ENCODE measurements at regions not wholly inside any gene's neighbourhood (a gene's known extent, or its start where the extent isn't known, plus 50 kb on each side); places are given as distances from the start of the nearest gene placed in this dataset.
"Not testable (repeated sequence)": the region's sequence is repeated elsewhere in the genome, so short reads cannot be mapped to it uniquely, and the experiment has no call there.

DNA sequence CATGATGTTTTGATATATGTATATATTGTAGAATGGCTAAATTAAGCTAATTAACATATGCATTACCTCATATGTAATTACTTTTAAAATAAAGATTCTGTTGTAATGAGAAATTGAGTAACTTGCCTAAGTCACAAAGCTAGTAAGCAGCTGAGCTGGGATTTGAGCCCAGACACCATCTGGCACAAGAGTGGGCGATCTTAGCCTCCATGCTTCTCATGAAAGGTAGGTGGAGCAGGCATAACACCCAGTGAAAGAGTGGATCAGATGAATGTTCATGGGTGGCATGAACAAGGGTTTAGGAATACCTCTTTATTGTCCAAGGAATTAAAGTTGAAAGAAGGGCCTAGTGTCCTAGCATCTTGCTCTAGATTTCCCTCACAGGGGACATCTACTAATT is 365.4 kb downstream of the TFAP2B start:
- no peak overlapping the region for H3K4me2 ChIP-seq (ENCODE audit: low read length)
- no peak overlapping the region for H3K9ac ChIP-seq

DNA sequence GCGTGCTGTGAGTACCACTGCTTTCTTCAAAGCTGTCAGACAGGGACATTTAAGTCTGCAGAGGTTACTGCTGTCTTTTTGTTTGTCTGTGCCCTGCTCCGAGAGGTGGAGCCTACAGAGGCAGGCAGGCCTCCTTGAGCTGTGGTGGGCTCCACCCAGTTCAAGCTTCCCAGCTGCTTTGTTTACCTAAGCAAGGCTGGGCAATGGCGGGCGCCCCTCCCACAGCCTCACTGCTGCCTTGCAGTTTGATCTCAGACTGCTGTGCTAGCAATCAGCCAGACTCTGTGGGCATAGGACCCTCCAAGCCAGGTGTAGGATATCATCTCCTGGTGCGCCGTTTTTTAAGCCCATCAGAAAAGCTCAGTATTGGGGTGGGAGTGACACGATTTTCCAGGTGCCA is 374.5 kb downstream of the TFAP2B start:
- H3K9me3 ChIP-seq (ENCODE audit: control insufficient read depth, low read length); H3K79me2 ChIP-seq; H3K4me2 ChIP-seq (ENCODE audit: low read length); H3K4me1 ChIP-seq; H3K9ac ChIP-seq; H3K27ac ChIP-seq; H2AFZ ChIP-seq; H3K4me3 ChIP-seq (ENCODE audit: low read depth, low read length); H3K36me3 ChIP-seq (ENCODE audit: control insufficient read depth, insufficient read depth, low read length); H3K27me3 ChIP-seq (ENCODE audit: control insufficient read depth, insufficient read depth, low read length): not testable (repeated sequence)

More for the DNA sequence above, 365.4 kb downstream of the TFAP2B start:
- H3K27me3 ChIP-seq (ENCODE audit: control insufficient read depth, insufficient read depth, low read length), result no peaks in the 10 kb centered on the region
- H3K36me3 ChIP-seq (ENCODE audit: control insufficient read depth, insufficient read depth, low read length), result no peaks in the 10 kb centered on the region
- H2AFZ ChIP-seq, result no peak overlapping the region
- no peaks in the 10 kb centered on the region for H3K79me2 ChIP-seq
- TF ChIP-seq, protein P1, sequence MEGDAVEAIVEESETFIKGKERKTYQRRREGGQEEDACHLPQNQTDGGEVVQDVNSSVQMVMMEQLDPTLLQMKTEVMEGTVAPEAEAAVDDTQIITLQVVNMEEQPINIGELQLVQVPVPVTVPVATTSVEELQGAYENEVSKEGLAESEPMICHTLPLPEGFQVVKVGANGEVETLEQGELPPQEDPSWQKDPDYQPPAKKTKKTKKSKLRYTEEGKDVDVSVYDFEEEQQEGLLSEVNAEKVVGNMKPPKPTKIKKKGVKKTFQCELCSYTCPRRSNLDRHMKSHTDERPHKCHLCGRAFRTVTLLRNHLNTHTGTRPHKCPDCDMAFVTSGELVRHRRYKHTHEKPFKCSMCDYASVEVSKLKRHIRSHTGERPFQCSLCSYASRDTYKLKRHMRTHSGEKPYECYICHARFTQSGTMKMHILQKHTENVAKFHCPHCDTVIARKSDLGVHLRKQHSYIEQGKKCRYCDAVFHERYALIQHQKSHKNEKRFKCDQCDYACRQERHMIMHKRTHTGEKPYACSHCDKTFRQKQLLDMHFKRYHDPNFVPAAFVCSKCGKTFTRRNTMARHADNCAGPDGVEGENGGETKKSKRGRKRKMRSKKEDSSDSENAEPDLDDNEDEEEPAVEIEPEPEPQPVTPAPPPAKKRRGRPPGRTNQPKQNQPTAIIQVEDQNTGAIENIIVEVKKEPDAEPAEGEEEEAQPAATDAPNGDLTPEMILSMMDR (IDR thresholded peaks at IDR 0.05), result no peak
- no peaks in the 10 kb centered on the region for H3K9me3 ChIP-seq (ENCODE audit: control insufficient read depth, low read length)
- no peak overlapping the region for H3K4me3 ChIP-seq (ENCODE audit: low read depth, low read length)
- no peak overlapping the region for H3K27ac ChIP-seq
- no peaks in the 10 kb centered on the region for H3K4me1 ChIP-seq

DNA sequence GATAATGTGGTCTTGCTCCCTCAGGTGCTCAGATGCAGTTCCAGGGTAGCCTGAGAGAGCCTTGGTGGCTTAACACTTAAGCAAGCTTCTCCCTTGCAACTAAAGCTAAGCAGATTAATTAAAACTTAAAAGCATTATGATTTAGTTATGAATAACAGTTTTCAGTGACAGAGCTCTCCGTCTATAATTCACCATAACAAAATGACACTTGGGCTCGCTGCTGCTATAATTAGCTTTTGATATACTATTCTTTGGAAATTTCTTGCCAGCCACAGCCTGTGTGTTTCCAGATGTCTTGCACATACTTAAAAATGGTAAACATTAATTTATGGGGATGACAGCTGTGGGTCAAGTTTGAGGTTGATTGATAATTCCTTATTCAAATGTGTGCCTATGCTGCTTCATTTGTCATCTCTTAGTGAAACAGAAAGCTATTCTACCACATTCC is 380.5 kb downstream of the TFAP2B start:
- no peak overlapping the region for H2AFZ ChIP-seq
- H3K79me2 ChIP-seq, result no peaks in the 10 kb centered on the region
- no peak overlapping the region for H3K27ac ChIP-seq
- no peak overlapping the region for H3K4me3 ChIP-seq (ENCODE audit: low read depth, low read length)
- H3K36me3 ChIP-seq (ENCODE audit: control insufficient read depth, insufficient read depth, low read length), result no peaks in the 10 kb centered on the region
- H3K9ac ChIP-seq, result no peak overlapping the region
- no peaks in the 10 kb centered on the region for H3K9me3 ChIP-seq (ENCODE audit: control insufficient read depth, low read length)
- H3K27me3 ChIP-seq (ENCODE audit: control insufficient read depth, insufficient read depth, low read length), result no peaks in the 10 kb centered on the region
- no peak overlapping the region for H3K4me2 ChIP-seq (ENCODE audit: low read length)
- TF ChIP-seq, protein P1 (IDR thresholded peaks at IDR 0.05), result no peak
- H3K4me1 ChIP-seq, result no peaks in the 10 kb centered on the region

DNA sequence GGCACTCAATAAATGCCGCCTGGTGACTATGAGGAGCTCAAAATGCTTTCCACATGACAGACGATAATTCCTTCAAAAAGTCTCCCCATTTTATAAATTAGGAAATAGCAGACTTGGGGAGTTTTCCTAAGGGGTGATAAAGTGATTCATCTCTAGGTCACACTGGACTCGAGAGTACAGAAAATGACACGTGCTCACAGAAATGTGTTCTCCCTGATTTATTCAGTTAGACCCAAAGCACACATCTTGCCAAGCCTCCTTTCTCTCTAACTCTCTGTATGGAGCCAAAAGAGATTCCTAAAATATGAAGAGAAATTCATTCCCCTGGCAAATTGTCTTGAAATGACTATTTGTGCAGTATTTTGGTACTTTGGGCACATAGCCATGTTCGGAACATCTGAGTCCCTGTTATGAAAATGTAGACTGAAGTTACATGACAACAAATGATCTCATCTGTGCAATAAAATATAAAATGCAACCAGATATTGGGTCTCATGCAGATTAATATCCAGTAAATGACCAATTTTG is 381.1 kb downstream of the TFAP2B start:
- no peak overlapping the region for H2AFZ ChIP-seq
- H3K27ac ChIP-seq, result no peak overlapping the region
- no peaks in the 10 kb centered on the region for H3K9me3 ChIP-seq (ENCODE audit: control insufficient read depth, low read length)
- no peak overlapping the region for H3K9ac ChIP-seq
- TF ChIP-seq, protein P1 (IDR thresholded peaks at IDR 0.05), result no peak
- H3K27me3 ChIP-seq (ENCODE audit: control insufficient read depth, insufficient read depth, low read length), result no peaks in the 10 kb centered on the region
- no peak overlapping the region for H3K4me3 ChIP-seq (ENCODE audit: low read depth, low read length)
- no peaks in the 10 kb centered on the region for H3K36me3 ChIP-seq (ENCODE audit: control insufficient read depth, insufficient read depth, low read length)
- no peak overlapping the region for H3K4me2 ChIP-seq (ENCODE audit: low read length)
- no peaks in the 10 kb centered on the region for H3K79me2 ChIP-seq
- no peaks in the 10 kb centered on the region for H3K4me1 ChIP-seq

DNA sequence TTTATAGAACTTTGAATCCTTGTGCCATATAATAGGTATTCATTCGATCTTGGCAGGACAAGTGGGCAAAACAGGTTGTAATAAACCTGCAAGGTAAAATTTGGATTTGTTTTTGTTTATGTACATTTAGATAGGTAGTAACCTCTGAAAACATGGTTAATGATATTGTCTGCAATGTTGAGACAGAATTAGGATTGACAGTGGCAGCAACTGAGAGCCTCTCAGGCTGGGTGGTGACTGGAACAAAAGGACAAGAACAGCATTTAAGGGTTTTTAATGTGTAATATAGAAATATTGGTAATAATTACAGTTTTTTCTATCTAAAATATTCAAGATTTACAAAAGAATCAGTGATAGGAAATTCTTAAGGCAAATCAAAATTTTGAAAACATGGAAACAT is 382.0 kb downstream of the TFAP2B start:
- Histone ChIP-seq H3K4me2 (ENCODE audit: low read length) (no peak overlapping the region), H3K27ac (no peak overlapping the region)
- TF ChIP-seq, protein P1 (IDR thresholded peaks at IDR 0.05), result no peak

DNA sequence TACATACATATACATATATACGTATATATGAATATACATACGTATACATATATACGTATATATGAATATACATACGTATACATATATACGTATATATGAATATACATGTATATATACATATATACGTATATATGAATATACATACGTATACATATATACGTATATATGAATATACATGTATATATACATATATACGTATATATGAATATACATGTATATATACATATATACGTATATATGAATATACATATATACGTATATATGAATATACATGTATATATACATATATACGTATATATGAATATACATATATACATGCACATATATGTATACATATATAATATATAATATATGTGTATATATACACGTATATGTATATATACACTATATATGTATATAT is 384.0 kb downstream of the TFAP2B start:
- H3K4me3 ChIP-seq (ENCODE audit: low read depth, low read length); H3K9me3 ChIP-seq (ENCODE audit: control insufficient read depth, low read length); H3K36me3 ChIP-seq (ENCODE audit: control insufficient read depth, insufficient read depth, low read length); H3K4me1 ChIP-seq; H3K27me3 ChIP-seq (ENCODE audit: control insufficient read depth, insufficient read depth, low read length); H3K27ac ChIP-seq; H3K79me2 ChIP-seq; H2AFZ ChIP-seq; H3K4me2 ChIP-seq (ENCODE audit: low read length); H3K9ac ChIP-seq: not testable (repeated sequence)

More for the DNA sequence above, 382.0 kb downstream of the TFAP2B start:
- H3K9me3 ChIP-seq (ENCODE audit: control insufficient read depth, low read length), result no peaks in the 10 kb centered on the region
- no peaks in the 10 kb centered on the region for H3K4me1 ChIP-seq
- H3K9ac ChIP-seq, result no peak overlapping the region
- no peak overlapping the region for H2AFZ ChIP-seq
- no peaks in the 10 kb centered on the region for H3K27me3 ChIP-seq (ENCODE audit: control insufficient read depth, insufficient read depth, low read length)
- no peaks in the 10 kb centered on the region for H3K79me2 ChIP-seq
- no peaks in the 10 kb centered on the region for H3K36me3 ChIP-seq (ENCODE audit: control insufficient read depth, insufficient read depth, low read length)
- H3K4me3 ChIP-seq (ENCODE audit: low read depth, low read length), result no peak overlapping the region

All from parathyroid adenoma (tissue), 2 donors.